Adrenal gland (tissue), 9 donors: ENCODE measurements at regions not wholly inside any gene's neighbourhood (a gene's known extent, or its start where the extent isn't known, plus 50 kb on each side); places are given as distances from the start of the nearest gene placed in this dataset.

Experiments
- DNase-seq, 7 donors: peaks; one replicate each; pipeline ENCODE4 v3.0.0-alpha.2; 2019 to 2020
- H3K27ac ChIP-seq, 5 donors: fragments of 200-600 bp; sonication (generic) in 4 of 5; 1 replicate in 3 of 5; 2 replicates in 2 of 5; pipeline versions ENCODE4 v1.5.1 to v1.8.0; 2016 to 2020; ENCODE audit warnings: mild to moderate bottlenecking in 1 of 5
- H3K27me3 ChIP-seq: fragments of 200-600 bp; 2 replicates; pipeline ENCODE4 v1.8.0; 2021
- H3K36me3 ChIP-seq, 2 donors: fragments of 200-600 bp; replicated peaks in 1 of 2; 1 replicate in 1 of 2; 2 replicates in 1 of 2; pipeline versions ENCODE4 v1.5.1 to v1.8.0; 2018 to 2022
- H3K4me1 ChIP-seq, 2 donors: fragments of 200-600 bp; replicated peaks in 1 of 2; 1 replicate in 1 of 2; 2 replicates in 1 of 2; pipeline versions ENCODE4 v1.5.1 to v1.8.0; 2018 to 2021
- H3K4me3 ChIP-seq, 4 donors: fragments of 200-600 bp; sonication (generic) in 3 of 4; one replicate each; pipeline ENCODE4 v1.5.1; 2016 to 2018
- H3K9me3 ChIP-seq, 3 donors: fragments of 200-600 bp; sonication (generic) in 1 of 3; replicated peaks in 1 of 3; 1 replicate in 2 of 3; 2 replicates in 1 of 3; pipeline versions ENCODE4 v1.5.1 to v1.8.0; 2016 to 2021
- CTCF ChIP-seq, 6 experiments: fragments of 450-650 bp in 4 of 6; fragments of 200-600 bp in 2 of 6; sonication (generic) in 1 of 6; IDR thresholded peaks; 1 replicate in 5 of 6; 2 replicates in 1 of 6; pipeline versions ENCODE4 v1.5.1 to v1.8.0; 2016 to 2021; ENCODE audit warnings: antibody characterized with exemption in 6 of 6, mild to moderate bottlenecking in 2 of 6, moderate library complexity in 1 of 6
- POLR2A ChIP-seq, 2 donors: fragments of 450-650 bp; IDR thresholded peaks; one replicate each; pipeline ENCODE4 v1.6.1; 2017; ENCODE audit warnings: antibody characterized with exemption in 2 of 2, mild to moderate bottlenecking in 2 of 2, moderate library complexity in 1 of 2
- WGBS, 4 donors: extraction: QIAGEN DNeasy Blood & Tissue Kit in 2 of 4; methylation state at CpG; one replicate each; pipeline versions ENCODE4 v1.1.5 to v1.1.7; 2013 to 2017; 5-methylcytosine and 5-hydroxymethylcytosine counted together
- intact Hi-C, 2 donors: fragments of 100-400 bp; cut with DNase I; formaldehyde crosslinking; loops; one replicate each; pipeline versions ENCODE4 v1.14.1 to v1.15.0; 2022 to 2023
- donor health status: healthy with polysubstance abuse.
- donor health status: Bipolar disorder and iron deficiency.
- donor health status: DM: yes; HTN: yes; CAD: no.
- donor health status: DM: no; HTN: no; CAD: no.
- donor health status: DM: no; HTN: no; CAD: no.

GRCh38 chr11:90756617-90757016 lies 533.8 kb upstream of the CHORDC1 start:
- Histone ChIP-seq H3K36me3 (no peaks in the 10 kb centered on the region), H3K9me3 (no peaks in the 10 kb centered on the region), H3K27me3 (no peaks in the 10 kb centered on the region), H3K4me1 (no peaks in the 10 kb centered on the region), H3K27ac (no peak overlapping the region), H3K4me3 (no peak overlapping the region)
- 30 to 39% (median 34%) methylated on average over 1 of the region's 1 CpG for WGBS, 4 donors
- intact Hi-C loops, result no loop called here
- TF ChIP-seq CTCF (IDR thresholded peaks at IDR 0.05) (no peak), POLR2A (IDR thresholded peaks at IDR 0.05) (no peak)
- DNase-seq, result no peak

GRCh38 chr11:90753546-90753945 lies 530.7 kb upstream of the CHORDC1 start:
- no peak for DNase-seq
- 57 to 81% (median 72%) methylated on average over 1 of the region's 1 CpG for WGBS, 4 donors
- Histone ChIP-seq H3K27me3 (no peaks in the 10 kb centered on the region), H3K4me3 (no peak overlapping the region), H3K4me1 (no peaks in the 10 kb centered on the region), H3K36me3 (no peaks in the 10 kb centered on the region), H3K9me3 (no peaks in the 10 kb centered on the region), H3K27ac (no peak overlapping the region)
- no peak for TF ChIP-seq POLR2A (IDR thresholded peaks at IDR 0.05)
- no peak for TF ChIP-seq CTCF (IDR thresholded peaks at IDR 0.05)
- intact Hi-C loops, result no loop called here

GRCh38 chr11:90747057-90747456 lies 524.2 kb upstream of the CHORDC1 start:
- Histone ChIP-seq H3K36me3 (no peaks in the 10 kb centered on the region), H3K9me3 (no peaks in the 10 kb centered on the region), H3K4me3 (no peak overlapping the region), H3K4me1 (no peaks in the 10 kb centered on the region), H3K27ac (no peak overlapping the region), H3K27me3 (no peaks in the 10 kb centered on the region)
- no peak for DNase-seq
- WGBS, 4 donors, result 47 to 79% (median 59%) methylated on average over 2 of the region's 2 CpGs
- intact Hi-C loops, result no loop called here
- TF ChIP-seq POLR2A (IDR thresholded peaks at IDR 0.05) (no peak), CTCF (IDR thresholded peaks at IDR 0.05) (no peak)

- no peak overlapping the region for H3K4me3 ChIP-seq
- no peaks in the 10 kb centered on the region for H3K4me1 ChIP-seq
- intact Hi-C loops, result no loop called here
- WGBS, 4 donors, result 0 to 98% (median 57%) methylated on average over 1 of the region's 1 CpG
- H3K9me3 ChIP-seq, result no peaks in the 10 kb centered on the region
- H3K27ac ChIP-seq, result no peak overlapping the region
- no peaks in the 10 kb centered on the region for H3K27me3 ChIP-seq
- no peak for DNase-seq
- no peaks in the 10 kb centered on the region for H3K36me3 ChIP-seq
- TF ChIP-seq POLR2A (IDR thresholded peaks at IDR 0.05) (no peak), CTCF (IDR thresholded peaks at IDR 0.05) (no peak)
These were observed 521.3 kb upstream of the CHORDC1 start for GRCh38 chr11:90744169-90744568.
